GM21381 (cell line): ENCODE measurements at regions not wholly inside any gene's neighbourhood (a gene's known extent, or its start where the extent isn't known, plus 50 kb on each side); places are given as distances from the start of the nearest gene placed in this dataset.

Experiments used
- ATAC-seq: cut with Tn5 transposase; IDR thresholded peaks from one replicate; pipeline ENCODE4 v1.9.1; 2021; ENCODE audit warnings: mild to moderate bottlenecking, moderate library complexity; ENCODE audit not compliant: unreplicated experiment

GRCh38 chr2:128368437-128369107, 49.9 kb upstream of the HS6ST1 start:
- no peak for ATAC-seq

GRCh38 chr2:128369108-128369555, 50.5 kb upstream of the HS6ST1 start:
- no peak for ATAC-seq

DNA sequence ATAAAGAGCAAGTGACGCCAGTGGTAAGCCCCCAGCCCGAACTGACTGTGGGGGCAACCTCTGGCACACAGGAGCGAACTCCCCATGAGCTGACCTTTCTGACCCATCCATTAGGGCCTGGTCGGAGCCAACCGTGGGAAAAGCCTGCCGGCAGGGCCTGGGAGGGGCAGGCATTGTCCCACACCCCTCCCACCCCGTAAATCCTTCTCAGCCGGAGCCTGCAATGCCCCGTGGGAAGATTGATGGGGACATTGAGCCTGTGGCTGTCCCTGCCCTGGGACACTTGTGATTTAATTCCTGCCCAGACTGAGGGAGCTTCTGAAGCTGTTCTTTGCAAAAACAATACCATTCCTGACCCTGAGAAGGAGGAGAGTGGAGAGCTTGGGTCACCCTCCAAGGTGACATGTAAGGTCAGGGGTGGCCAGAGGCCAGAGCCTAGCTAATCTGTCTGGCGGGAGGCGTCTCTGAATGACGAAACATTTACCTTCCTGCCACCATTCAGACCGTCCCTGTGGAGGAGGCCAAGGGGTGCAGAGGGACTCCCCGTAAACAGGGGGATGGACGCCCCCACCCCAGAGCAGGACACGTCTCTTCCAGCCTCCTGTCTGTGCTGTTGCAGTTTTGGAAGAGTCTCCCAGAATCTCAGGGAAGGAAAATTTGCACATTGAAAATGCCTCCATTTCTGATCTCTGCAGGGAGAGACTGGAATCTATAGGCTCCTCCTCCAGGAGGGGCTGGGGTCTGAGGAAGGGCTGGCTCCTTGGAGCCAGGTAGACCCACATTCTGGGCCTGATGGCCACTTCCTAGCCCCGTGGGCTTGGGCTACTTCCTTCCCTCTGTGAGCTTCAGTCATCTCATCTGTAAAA, 51.2 kb upstream of the HS6ST1 start:
- no peak for ATAC-seq

DNA sequence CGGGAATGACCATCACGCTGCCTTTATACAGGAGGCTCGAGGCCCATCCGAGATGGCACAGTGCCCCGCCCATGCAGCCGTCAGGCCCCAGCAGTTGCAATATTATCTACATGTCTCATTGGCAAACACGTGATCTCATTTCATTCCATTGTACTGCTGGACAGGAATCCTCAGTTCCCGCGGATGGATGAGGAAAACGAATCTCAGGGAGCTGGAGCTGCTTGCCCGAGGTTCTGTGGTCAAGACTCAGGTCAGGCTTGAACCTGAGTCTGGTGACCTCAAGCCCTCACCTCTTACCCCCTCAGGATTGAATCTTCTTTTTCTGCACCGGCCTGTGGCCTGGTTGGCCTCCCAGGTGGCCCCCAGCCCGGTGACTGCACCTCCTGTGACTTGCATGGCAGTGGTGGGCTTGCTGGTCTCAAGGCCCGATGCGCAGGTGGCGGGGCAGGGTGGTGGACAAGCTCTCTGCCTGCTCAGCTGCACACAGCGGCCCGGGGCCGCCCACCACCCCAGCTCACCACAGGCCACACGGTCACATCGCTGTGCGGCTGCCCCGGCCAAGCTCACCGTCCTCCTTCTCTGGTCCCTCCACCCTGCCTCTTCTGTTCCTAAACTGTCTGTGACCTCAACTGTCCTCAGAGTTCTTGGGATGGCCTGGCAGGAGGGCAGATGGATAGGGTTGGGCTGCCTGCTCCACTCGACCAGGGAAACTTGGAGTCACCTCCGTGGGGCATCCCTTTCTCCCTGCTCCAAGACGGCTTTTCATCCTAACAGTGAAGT, 52.0 kb upstream of the HS6ST1 start:
- ATAC-seq: no peak

DNA sequence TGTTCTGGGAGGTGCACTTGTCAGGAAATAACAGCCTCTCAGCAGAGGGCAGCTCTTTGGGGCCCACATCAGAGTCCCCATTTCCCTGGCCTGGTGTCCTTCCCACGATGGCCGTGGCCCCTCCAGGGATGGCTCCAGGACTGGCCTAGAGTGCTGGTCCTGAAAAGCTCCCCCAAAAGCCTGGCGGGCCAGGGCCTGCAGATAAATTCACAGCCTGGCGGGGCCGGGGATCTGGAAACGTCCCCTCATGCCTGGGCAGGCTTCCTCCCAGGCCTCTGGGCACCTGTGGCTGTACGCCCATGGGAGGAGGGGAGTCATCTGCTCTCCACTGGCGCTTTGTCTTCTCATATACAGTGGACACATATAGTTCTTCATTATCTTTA, 52.6 kb upstream of the HS6ST1 start:
- no peak for ATAC-seq

DNA sequence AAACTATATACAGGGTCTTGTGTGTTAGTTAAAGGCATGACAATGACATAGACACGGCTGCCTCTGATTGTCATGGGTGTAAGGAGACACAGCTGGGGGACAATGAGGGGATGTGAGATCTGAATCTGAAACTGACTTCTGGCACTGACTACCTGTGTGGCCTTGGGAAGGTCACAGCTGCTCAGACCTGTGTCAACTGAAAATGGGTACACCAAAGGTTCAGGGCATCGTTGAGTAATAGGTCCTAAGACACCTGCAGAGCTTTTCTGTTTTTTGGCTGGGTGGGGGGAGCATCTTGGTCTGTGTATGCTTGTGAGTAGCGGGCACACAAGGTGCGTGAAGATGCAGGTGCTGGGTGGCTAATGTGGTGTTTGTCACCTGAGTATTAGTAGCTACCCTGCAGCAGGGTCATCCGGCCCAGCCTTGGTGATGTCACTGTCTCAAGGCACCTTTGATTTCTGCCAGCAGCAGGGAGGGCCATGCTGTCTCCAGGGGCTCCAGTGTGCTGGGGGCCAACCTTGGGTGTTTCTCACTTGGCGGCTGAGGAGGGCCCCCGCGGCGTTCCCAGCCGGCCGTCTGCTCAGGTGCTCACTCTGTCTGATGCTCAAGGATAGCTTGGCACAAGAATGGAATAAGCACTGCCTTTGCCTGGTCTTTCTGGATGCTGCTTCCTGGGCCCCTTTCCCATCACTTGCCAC, 53.1 kb upstream of the HS6ST1 start:
- ATAC-seq: no peak

DNA sequence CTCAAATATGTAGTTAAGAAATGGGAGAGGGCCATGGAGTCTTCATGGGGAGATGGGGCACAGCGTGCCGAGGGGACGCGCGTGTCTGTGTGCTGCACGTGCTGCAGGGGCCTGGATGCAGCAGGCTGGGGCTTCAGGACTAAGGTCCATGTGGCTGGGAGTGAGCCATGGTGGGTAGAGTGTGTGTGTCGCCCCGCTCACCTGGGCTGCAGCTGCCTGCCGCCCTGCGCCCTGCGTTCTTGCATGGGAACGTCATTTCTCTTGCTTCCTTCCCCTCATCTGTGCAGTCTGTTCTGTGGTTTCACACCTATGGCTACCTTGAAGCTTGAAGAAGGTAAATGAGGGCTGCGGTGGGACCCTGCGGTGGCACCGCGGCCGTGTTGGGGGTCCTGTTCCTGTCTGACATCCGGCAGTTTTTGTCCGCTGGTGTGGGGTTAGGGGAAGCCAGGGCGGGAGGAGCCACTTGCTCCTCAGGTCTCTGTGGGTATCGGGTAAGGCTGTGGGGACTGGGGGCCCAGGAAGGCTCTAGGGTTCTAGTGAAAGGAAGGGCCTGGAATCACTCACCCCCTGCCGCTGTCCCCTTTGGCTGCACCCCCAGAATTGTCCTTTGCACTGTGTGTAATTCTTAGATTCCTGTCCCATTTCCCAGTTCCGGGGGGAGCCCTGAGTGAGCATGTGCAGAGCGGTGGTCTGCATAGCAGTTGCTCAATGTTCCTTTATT, 54.1 kb upstream of the HS6ST1 start:
- no peak for ATAC-seq

DNA sequence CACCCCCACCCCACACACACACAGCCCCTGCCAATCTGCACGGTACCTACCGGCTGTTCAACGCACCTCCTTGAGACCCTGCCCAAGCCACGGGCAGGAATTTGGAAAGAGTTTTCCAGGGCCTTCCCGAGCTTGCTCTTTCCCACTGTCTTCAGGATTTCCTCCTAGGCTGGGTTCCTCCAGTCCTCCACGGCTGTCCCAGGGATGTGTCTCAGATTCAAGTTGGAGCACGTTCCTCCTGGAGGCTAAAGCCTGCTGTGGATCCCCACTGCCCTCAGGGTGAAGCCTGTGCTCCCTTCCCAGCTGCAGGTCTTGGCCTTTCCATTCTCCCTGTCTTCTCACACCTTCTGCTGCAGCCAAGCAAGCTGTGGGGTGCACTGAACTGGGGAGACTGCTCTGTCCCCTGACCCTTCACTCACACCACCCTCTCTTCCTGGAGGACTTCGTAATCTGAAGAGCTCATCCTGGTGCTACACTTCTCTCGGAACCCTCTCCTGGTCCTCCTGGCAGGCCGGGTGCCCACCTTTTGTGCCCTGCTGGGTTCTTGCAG, 54.9 kb upstream of the HS6ST1 start:
- no peak for ATAC-seq

DNA sequence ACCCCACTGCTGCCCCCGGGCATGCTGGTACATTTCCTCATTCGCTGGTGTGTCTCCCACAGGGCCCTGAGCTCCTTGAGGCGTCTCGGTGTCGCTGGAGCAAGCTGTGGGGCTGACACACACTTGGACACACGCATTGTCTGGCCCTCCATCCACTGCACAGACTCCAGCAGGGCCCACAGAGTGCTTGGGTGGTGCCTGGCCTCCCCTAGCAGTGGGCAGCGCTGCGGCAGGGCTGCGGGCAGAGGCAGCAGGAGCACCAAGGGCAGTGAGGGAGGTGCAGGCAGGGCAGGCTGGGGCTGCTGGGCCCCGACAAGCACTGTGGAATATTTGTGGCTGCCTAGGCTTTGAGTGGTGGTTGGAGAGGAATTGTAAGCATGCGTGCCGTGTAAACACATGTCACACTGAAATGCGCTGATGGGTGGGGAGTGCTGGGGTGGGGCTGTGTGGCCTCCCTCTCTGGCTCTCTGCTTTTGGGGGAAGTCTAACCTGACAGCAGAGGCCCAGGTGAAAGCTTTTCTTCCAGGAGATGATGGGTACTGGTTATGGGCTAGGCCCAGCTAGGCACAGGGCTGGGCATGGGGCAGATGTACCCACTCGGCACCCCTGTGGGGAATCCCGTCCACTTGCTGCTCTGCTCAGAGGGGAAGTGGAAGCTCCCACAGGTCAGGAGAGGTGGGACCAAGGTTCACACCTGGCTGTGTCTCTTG, 55.5 kb upstream of the HS6ST1 start:
- ATAC-seq: no peak

- ATAC-seq: no peak
Measured at GRCh38 chr2:128374711-128375413, 56.2 kb upstream of the HS6ST1 start.

GRCh38 chr2:128375454-128375853, 56.8 kb upstream of the HS6ST1 start:
- ATAC-seq: no peak

DNA sequence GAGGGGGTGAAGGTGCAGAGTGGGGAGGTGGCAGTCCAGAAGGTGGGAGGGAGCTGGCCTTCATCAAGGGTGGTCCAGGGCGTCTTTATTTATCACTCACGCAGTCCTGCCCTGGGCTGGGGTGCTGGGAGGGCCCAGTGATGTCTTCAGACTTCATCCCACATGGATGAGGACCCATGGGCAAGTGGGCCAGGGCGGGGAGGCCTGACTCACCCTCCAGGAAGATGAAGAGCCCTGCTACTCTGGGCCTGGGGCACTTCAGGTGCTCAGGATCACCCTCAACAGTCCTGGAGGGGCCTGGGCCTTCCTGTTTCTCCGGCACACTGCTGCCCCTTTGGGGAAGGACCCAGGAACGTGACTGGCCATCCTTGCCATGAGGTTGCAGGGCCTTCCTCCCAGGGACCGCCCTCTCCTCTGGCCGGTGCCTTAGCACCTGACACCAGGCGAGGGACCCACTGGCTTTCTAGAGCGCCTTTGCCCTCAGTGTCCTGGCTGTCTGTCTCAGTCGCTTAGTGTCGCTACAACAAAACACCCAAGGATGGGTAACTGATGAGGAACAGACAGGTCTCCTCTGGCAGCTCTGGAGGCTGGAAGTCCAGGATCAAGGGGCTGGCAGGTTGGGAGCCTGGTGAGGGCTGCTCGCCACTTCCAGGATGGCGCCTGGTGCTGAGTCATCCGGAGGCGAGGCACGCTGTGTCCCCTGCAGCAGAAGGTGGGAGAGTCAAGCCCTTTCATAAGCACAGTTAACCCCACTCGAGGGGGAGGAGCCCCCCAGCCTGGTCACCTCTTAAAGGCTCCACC, 57.8 kb upstream of the HS6ST1 start:
- ATAC-seq: no peak

GRCh38 chr2:128377071-128377910, 58.6 kb upstream of the HS6ST1 start:
- no peak for ATAC-seq

DNA sequence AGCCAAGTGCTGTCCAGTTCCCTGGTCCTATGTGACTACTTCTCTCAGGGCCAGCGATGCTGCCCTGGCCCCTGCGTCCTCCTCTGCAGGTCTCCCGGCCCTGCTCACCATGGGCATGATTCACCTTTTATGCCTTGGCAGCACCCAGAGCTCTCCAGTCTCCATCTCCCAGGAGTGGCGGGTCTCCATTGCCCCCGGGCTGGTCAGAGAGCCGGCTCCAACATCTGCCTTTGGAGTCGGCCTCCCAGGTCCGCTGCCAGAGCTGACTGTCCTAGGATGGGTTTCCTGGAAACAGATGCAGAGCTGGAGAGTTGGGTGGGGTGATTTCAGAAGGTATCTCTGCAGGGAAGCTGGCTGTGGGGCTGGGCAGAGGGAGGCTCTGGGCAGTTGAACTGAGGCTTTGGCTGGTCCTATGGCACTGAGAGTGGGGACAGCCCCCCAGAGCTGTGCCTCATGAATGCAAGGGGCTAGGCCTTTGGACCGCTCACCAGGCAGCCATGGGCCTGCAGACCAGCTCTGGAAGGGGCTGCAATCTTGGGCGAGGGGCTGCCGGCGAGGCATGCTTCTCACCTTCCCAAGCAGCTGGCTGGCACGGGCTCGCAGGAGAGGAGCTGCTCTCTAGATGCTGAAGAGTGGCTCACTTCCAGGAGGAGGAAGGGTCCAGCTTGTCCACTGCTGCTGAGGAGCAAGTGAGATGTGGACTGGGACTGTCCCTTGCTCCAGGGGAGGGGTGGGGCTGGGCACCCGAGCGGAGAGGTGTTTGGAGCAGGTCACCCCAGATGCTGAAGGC, 59.8 kb upstream of the HS6ST1 start:
- ATAC-seq: no peak

DNA sequence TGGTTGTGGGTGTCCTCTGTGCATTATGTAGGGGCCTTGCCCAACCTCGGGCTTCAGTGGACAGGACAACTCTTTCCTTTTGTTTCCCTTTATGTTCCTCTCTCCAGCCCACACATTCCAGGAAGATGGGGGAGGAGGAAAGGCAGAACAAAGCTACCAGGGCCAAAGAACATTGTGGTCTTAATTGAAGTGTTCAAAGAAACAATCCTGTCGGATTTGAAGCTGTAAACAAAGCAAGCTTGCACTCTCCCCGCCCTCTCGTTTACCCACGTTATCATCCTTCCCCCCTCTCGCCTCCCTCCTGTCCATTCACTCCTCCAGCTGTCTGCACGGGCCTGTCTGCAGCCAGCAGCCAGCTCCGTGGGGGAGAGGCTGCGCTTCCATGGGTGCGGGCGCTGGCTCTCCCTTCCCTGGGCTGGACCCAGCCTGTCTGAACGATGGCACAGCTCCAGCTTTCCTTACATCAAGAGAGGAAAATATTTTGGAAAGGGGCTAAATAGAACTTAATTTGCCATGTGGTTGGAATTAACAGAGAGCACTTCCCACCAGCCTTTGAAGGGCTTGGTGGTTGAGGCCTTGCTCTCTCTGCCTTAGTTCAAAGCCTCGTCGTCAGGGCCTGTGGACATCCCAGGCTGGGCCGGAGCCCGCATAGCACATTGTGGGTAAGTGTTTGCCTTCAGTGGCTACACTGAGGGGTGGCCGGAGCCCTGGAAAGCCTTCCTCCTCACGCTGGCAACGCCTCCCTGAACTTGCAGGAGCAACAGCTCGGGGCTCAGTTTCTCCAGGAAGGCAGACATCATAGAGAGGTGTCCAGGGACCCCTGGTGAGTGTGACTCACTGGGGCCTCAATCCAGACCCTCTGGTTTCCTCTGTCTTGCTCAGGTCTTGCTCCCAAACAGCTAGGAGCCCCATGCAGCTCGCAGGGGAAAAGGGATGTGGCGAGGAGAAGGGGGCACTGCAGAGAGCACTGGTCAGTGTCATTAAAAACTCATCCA, 60.6 kb upstream of the HS6ST1 start:
- ATAC-seq: no peak
